ENCODE measurements at regions not wholly inside any gene's neighbourhood (a gene's known extent, or its start where the extent isn't known, plus 50 kb on each side); places are given as distances from the start of the nearest gene placed in this dataset.

DNA sequence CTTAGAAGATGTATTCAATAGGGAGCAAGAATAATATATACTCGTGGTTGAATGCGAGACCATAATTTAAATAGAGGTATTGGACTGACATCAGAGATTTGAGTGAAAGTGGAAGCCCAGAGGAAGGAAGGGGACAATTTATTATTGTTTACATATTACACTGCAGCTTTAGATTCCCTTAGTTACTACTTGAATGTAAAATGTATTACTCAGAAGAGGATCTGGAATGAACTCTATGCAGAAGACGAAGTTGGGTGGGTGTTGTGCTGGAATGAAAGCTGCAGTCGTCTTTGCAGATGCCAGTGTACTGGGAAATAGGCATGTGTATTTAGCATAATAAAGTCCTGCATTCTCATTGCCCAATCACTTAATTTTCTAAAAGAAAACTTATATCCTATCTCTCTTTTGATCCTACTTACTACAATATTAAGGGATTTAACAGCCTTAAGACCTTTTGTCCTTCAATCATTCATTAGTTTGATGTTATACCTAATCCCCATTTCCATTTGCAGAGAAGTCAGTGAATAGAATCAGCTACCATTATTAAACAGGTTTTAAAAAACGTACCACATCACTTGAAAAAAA is 570.7 kb upstream of the WWC1 start:
- TF ChIP-seq, protein P1, sequence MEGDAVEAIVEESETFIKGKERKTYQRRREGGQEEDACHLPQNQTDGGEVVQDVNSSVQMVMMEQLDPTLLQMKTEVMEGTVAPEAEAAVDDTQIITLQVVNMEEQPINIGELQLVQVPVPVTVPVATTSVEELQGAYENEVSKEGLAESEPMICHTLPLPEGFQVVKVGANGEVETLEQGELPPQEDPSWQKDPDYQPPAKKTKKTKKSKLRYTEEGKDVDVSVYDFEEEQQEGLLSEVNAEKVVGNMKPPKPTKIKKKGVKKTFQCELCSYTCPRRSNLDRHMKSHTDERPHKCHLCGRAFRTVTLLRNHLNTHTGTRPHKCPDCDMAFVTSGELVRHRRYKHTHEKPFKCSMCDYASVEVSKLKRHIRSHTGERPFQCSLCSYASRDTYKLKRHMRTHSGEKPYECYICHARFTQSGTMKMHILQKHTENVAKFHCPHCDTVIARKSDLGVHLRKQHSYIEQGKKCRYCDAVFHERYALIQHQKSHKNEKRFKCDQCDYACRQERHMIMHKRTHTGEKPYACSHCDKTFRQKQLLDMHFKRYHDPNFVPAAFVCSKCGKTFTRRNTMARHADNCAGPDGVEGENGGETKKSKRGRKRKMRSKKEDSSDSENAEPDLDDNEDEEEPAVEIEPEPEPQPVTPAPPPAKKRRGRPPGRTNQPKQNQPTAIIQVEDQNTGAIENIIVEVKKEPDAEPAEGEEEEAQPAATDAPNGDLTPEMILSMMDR (IDR thresholded peaks at IDR 0.05) = no peak
- no peak for TF ChIP-seq POLR2A (IDR thresholded peaks at IDR 0.05)

All from thyroid gland (tissue), 4 donors.